Activated naive CD4-positive, alpha-beta T cell treated with anti-CD3 and anti-CD28 coated beads, Interleukin-2, amount 50 U/mL, for 72 hours (primary cell): ENCODE measurements at regions not wholly inside any gene's neighbourhood (a gene's known extent, or its start where the extent isn't known, plus 50 kb on each side); places are given as distances from the start of the nearest gene placed in this dataset.

Source experiments
- ATAC-seq, 2 donors: fragments of 150-1000 bp; cut with Tn5 transposase; 2 replicates each; pipeline ENCODE4 v1.10.0; 2021; ENCODE audit warnings: mild to moderate bottlenecking in 2 of 2, moderate library complexity in 2 of 2
- DNase-seq, 2 donors: peaks; one replicate each; pipeline ENCODE4 v3.0.0; 2021 to 2022; ENCODE audit warnings: low spot score in 2 of 2
- H3K27ac Mint-ChIP-seq, 2 donors: one replicate each; pipeline ENCODE4 v1.8.0; 2022; ENCODE audit warnings: mild to moderate bottlenecking in 2 of 2, mixed read lengths in 2 of 2
- H3K36me3 Mint-ChIP-seq, 2 donors: one replicate each; pipeline ENCODE4 v1.8.0; 2022; ENCODE audit warnings: mixed read lengths in 2 of 2
- H3K9me3 Mint-ChIP-seq, 2 donors: one replicate each; pipeline ENCODE4 v1.8.0; 2022; ENCODE audit warnings: mixed read lengths in 2 of 2

DNA sequence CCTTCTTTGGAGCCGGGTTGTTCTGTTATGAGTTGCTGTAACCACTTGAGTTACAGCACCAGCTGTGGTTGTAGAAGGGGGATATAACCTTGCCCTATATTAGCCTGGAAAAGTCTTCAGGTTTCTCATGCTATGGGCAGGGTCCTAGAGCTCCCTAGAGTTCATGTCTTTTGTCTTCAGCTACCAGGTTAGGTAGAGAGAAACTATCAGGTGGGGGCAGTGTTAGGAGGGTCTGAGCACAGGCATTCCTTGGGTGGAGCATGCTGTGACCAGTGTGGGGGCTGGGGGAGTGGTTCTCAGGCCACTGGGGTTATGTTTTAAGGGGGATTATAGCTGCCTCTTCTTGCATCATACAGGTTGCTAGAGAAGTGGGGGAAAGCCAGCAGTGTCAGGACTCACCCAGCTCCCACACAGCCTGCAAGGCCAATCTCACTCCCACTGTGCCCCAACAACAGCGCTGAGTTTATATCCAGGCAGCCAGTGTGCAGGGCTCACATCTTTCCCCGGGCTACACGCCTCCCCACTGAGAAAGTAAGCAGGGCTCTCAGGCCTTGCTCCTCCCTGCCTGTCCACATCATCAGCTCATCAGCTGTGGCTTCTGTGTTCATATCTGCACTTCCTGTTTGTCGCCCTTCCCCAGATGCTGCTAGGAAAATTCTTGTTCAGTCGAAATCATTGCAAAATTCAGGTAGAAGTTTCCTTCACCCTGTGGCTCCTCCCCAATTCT lies 133.8 kb upstream of the NRXN1 start:
- Mint-ChIP-seq H3K27ac (no peak overlapping the region), H3K36me3 (no peaks in the 10 kb centered on the region), H3K9me3 (peaks cover 4 to 14% of the 10 kb centered on the region in 2 donors)
- DNase-seq (no peak), ATAC-seq (no peak)

DNA sequence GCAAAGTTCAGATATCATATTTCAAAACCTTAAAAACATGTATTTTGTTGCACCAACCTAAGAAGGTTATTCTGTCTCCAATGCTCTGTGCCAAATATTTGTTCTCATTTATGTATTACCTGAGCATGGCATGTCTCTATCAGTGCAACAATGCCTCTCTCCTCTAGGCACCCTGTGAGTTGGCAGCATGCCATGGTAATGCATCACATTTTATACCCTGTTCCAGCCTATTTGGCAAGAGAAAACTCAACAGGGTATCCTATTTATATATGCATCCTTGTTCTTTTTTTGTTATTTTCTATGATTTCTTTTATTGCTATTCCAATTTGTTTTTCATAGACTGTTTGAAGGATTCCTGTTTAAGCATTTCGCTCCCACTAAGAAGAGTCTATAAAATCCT lies 126.3 kb upstream of the NRXN1 start:
- Mint-ChIP-seq H3K27ac (no peak overlapping the region), H3K36me3 (no peaks in the 10 kb centered on the region), H3K9me3 (peaks cover 5 to 7% of the 10 kb centered on the region in 2 donors)
- DNase-seq (no peak), ATAC-seq (no peak)

DNA sequence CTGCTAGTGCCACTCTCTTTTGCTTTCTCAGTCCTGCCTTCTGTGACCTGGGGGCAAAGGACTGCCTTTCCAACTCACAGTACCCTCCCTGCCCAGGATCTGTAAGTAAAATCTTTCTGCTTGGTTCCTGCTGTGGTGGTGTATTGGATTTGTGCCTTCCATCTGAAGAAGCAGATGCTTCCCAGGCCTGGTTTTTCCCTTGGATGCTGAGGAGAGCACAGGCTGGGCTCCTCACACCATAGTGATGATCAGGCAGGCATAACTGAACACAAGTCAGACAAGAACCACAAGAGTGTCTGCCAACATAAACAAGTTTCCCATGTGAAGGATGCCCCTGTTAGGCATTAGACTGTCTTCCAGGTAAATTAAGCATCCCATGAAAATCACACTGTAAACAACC lies 121.3 kb upstream of the NRXN1 start:
- H3K9me3 Mint-ChIP-seq, result peaks cover 11 to 12% of the 10 kb centered on the region in 2 donors

DNA sequence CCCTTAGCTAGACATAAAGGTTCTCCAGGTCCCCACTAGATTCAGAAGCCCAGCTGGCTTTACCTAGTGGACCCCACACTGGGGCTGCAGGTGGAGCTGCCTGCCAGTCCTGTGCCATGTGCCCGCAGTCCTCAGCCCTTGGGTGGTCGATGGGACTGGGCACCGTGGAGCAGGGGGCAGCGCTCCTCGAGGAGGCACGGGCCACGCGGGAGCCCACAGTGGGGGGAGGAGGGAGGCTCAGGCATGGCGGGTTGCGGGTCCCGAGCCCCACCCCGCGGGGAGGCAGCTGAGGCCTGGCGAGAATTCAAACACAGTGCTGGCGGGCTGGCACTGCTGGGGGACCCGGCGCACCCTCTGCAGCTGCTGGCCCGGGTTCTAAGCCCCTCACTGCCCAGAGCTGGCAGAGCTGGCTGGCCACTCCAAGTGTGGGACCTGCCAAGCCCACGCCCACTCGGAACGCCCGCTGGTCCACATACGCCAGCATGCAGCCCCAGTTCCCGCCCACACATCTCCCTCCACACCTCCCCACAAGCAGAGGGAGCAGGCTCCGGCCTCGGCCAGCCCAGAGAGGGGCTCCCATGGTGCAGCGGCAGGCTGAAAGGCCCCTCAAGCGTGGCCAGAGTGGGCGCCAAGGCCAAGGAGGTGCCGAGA lies 119.7 kb upstream of the NRXN1 start:
- Mint-ChIP-seq H3K9me3 (peaks cover 8 to 12% of the 10 kb centered on the region in 2 donors), H3K36me3 (peaks cover 0 to 6% of the 10 kb centered on the region in 2 donors), H3K27ac (no peak overlapping the region)
- no peak for DNase-seq
- ATAC-seq, result no peak

More for the DNA sequence above, 121.3 kb upstream of the NRXN1 start:
- no peak for DNase-seq
- Mint-ChIP-seq H3K36me3 (peaks cover 0 to 6% of the 10 kb centered on the region in 2 donors), H3K27ac (no peak overlapping the region)
- no peak for ATAC-seq

DNA sequence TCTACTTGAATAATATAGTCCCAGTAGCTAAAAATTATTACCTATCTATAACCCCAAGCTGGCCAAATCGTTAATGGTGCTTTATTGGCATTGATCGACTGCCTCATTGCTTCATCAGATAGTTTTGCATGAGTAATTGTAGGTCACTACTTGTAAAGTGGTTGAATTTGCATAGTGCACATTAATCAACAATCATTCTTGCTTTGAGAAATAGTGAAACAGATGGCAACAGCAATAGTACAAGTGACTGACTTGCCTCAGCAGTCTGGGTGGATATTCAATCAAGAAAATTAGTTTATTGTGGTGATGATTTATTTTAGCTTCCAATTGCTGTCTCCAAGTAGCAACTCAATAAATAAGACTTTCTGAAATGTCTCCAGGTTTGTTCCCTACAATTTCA lies 117.8 kb upstream of the NRXN1 start:
- Mint-ChIP-seq H3K9me3 (peaks cover 8 to 12% of the 10 kb centered on the region in 2 donors), H3K27ac (no peak overlapping the region), H3K36me3 (peaks cover 0 to 6% of the 10 kb centered on the region in 2 donors)
- ATAC-seq (no peak), DNase-seq (no peak)

DNA sequence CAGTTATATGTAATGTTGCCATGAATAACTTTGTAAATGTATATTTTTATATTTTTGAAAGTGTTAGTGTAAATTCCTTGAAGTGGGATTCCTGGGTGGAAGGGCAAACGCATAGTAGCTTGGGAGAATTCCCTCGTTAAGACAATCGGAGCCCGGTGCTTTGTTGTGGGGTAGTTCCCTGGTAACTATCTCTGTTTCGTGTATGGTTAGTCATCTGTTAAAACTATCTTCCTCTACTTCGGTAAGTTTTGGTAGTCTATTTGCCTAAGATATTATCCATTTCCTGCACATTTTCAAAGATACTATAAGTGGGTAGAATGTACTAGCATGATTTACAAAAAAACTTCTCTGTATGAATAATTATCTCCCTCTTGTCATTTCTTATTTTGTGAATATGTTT lies 113.8 kb upstream of the NRXN1 start:
- no peak for DNase-seq
- ATAC-seq, result no peak
- Mint-ChIP-seq H3K36me3 (peaks cover 0 to 5% of the 10 kb centered on the region in 2 donors), H3K9me3 (peaks cover 10 to 13% of the 10 kb centered on the region in 2 donors), H3K27ac (no peak overlapping the region)

DNA sequence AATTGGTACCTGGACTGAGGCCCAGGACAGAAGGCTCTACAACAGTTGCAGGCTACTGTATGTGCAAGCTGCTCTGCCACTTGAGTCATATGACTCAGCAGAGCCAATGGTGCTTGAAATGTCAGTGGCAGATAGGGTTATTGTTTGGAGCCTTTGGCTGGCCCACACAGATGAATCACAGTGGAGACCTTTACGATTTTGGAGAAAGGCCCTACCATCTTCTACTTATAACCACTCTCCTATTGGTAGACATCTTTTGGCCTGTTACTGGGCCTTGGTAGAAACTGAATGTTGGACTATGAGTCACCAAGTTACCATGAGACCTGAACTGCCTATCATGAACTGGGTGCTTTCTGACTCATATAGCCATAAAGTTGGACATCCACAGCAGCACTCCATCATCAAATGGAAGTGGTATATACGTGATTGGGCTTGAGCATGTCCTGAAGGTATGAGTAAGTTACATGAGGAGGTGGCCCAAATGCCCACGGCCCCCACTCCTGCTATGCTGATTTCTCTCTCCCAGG lies 88.9 kb upstream of the NRXN1 start:
- Mint-ChIP-seq H3K36me3 (no peaks in the 10 kb centered on the region), H3K27ac (no peak overlapping the region), H3K9me3 (peaks cover 11 to 22% of the 10 kb centered on the region in 2 donors)
- DNase-seq (no peak), ATAC-seq (no peak)

DNA sequence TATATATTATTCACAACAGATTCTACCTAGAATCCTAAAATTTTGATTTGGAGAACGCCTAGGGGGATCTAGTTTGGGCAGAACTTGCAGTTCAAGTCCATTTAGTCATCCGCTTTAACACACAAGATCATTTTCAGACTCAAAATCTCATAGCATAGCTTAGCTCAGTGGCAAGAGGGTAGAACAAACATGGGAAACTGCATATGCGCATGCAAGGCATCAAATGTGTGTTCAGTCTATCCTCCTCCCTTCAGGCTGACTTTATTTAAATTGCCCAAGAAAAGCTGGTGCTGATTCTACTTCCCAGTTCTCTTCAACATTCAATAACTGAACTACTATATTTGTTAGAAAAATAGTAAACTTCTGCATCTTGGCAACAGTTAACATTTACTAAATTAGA lies 79.6 kb upstream of the NRXN1 start:
- no peak overlapping the region for H3K27ac Mint-ChIP-seq
- ATAC-seq (no peak), DNase-seq (no peak)
- no peaks in the 10 kb centered on the region for H3K36me3 Mint-ChIP-seq
- H3K9me3 Mint-ChIP-seq, result peaks cover 0 to 9% of the 10 kb centered on the region in 2 donors

DNA sequence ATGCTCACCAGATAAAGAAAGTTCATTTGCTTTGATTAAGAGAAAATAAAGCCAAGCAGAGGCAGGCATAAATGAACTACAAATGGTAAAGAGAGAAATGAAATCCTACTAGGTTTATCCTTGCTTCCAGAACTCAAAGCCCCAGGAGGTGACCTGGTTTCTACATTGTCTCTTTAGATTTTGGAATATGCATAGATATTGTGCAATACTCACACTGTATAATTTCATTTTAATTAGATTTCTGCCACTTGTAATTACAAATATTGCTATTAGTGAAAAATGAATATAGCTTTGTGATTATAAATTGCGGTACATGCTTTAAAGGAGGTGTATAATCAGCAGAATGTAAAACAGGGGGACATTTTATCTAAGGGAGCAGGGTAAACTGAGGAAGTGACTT lies 76.9 kb upstream of the NRXN1 start:
- DNase-seq (no peak), ATAC-seq (no peak)
- no peak overlapping the region for H3K27ac Mint-ChIP-seq
- peaks cover under 1 to 6% of the 10 kb centered on the region in 2 donors for H3K9me3 Mint-ChIP-seq
- H3K36me3 Mint-ChIP-seq, result peaks cover under 1% of the 10 kb centered on the region in 2 donors

DNA sequence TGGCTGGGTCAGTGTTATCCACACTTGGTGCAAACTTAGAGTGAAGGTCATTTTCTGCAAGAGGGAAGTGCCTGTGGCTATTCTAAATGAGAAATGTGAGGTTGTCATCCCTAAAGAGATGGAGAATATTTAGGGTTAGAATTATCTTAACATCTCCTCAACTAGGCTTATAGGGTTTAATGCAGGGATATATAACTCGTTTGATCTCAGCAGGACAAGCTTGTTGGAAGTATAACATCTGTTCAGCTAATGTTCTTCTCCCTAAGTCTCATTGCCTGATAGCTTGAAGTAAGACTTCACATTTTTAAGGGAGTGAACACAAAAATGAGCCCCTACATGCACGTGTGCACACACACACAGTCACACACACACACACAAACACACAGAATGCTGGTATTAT lies 75.9 kb upstream of the NRXN1 start:
- Mint-ChIP-seq H3K36me3 (peaks cover 8% of the 10 kb centered on the region in 2 donors), H3K27ac (no peak overlapping the region), H3K9me3 (peaks cover 8 to 14% of the 10 kb centered on the region in 2 donors)
- ATAC-seq (no peak), DNase-seq (no peak)

DNA sequence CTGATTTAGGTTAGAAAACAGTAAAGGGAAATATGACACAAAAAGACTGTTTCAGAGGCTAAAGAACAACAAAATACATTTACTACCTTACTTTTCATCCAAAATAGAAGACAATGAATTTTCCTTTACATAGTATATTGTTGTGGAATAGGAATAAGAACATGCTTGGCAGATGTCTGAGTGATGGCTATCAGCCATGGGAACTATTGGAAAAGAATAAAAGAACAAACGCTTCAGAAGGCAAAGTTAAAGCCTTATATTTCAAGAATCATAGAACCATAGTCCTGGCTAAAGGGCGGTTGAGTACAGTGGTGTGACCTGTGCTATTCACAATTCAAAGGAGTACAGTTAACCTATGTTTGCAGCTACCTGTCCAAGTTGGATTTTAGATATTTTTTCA lies 73.9 kb upstream of the NRXN1 start:
- DNase-seq (no peak), ATAC-seq (no peak)
- H3K9me3 Mint-ChIP-seq, result peaks cover 8 to 18% of the 10 kb centered on the region in 2 donors
- peaks cover 8% of the 10 kb centered on the region in 2 donors for H3K36me3 Mint-ChIP-seq
- no peak overlapping the region for H3K27ac Mint-ChIP-seq

DNA sequence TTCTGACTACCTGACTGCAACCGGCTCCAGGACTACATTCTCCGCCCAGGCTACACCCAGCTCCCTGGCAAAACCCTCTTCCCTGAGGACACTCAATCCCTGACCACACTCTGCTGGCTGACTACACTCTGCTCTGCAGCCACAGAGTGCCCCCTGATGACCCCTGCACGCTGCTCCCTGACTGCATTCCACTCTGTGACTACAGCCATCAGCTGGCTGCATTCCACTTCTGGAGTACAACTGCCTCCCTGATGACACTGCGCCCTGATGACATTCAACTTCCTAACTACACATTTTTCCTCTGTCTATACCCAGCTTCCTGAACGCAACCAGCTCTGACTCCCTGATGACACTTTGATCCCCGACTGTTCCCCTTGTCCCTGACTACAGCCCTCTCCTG lies 71.3 kb upstream of the NRXN1 start:
- H3K9me3 Mint-ChIP-seq, result peaks cover 21% of the 10 kb centered on the region in 2 donors

DNA sequence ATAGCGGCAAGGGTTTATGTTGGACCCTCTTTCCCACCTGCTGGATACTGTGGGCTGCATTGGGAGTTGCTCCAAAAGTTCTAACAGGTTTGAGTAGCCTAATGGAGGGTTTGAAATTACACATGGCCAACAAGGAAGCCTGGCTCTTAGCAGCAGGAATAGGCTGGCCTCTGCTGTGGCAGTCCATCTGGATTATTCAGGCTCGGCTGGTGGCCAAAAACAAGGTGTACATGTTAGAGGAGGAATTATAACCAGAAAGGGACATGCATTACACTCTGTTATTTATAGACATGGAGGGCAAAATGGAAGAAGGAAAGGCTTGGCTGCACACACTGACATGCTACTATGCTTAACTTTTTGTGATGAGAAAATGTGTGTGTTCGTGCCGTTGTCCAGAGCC lies 61.1 kb upstream of the NRXN1 start:
- peak overlapping the region in 1 of 2 donors; percentile 58 for H3K27ac Mint-ChIP-seq
- peaks cover 20 to 32% of the 10 kb centered on the region in 2 donors for H3K9me3 Mint-ChIP-seq
- ATAC-seq, result no peak
- no peak for DNase-seq
- H3K36me3 Mint-ChIP-seq, result no peaks in the 10 kb centered on the region

More for the DNA sequence above, 71.3 kb upstream of the NRXN1 start:
- DNase-seq, result no peak
- Mint-ChIP-seq H3K27ac (peak overlapping the region in 1 of 2 donors; percentile 55), H3K36me3 (peaks cover 8% of the 10 kb centered on the region in 2 donors)
- ATAC-seq, result no peak

DNA sequence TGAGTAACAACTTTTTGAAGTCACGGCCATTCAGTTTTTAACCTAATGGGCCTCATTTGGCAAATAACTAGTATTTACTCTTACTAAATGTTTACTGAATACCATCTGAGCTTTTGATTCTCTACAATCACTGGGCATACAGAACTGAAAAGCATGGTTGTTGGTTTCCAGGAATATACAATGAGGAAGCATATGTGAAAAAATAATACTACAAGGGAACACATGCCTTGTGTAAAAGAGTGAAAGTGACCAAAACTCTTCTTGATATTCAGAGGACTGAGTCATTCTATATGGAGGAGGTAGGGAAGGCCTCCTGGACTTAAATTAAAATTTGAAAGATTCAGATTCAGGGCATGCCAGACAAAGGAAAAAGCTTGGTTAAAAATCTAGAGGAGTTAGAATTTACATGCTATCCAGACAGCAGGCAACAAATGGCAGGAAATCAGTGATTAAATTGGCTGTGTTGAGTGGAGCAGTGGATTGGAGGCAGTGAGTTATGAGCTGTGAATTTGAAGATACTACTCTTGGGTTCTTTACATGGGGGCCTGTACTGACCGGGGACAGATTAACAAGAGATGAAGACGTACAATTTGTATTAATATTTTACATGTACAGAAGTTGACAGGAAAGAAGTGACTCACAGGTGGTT lies 53.6 kb upstream of the NRXN1 start:
- Mint-ChIP-seq H3K27ac (no peak overlapping the region), H3K36me3 (no peaks in the 10 kb centered on the region), H3K9me3 (peaks cover 12 to 23% of the 10 kb centered on the region in 2 donors)
- DNase-seq, result no peak
- ATAC-seq, result no peak

DNA sequence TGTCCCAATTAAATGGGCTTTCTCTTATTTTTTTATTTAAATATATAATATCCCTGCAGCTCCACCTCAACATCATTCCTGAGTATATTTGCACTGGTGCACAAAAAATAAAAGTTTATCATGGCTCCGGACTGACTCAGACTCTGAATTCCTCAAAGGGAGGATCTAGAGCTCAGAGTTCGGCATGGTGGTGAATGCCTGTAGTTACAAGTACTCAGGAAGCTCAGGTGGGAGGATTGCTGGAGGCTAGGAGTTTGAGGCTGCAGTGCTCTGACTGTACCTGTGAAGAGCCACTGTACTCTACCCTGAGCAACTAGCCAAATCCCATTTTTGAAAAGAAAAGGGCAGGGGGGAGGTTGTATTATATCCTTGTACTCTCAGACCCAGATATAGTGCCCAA lies 52.8 kb upstream of the NRXN1 start:
- DNase-seq, result no peak
- H3K27ac Mint-ChIP-seq, result no peak overlapping the region
- ATAC-seq, result no peak
- no peaks in the 10 kb centered on the region for H3K36me3 Mint-ChIP-seq
- peaks cover 12 to 20% of the 10 kb centered on the region in 2 donors for H3K9me3 Mint-ChIP-seq
